ENCODE measurements at regions not wholly inside any gene's neighbourhood (a gene's known extent, or its start where the extent isn't known, plus 50 kb on each side); places are given as distances from the start of the nearest gene placed in this dataset.
A peak's percentile ranks its signal among the peaks of the same experiment; 100 is the strongest.

DNA sequence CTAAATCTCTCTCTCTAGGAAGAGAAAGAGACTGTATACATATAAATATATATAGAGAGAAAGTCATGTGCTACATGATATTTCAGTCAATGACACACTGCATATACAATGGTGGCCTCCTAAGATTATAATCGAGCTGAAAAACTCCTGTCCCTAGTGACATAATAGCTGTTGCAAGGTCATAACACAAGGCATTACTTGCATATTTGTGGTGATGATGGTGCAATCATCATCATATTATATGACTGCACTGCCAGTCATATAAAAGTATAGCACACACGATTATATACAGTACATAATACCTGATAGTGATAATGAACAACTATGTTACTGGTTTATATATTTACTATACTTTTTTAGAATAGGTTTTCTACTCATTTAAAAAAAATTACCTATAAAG is 316.7 kb downstream of the FGFR2 start:
- no peak for DNase-seq
- H3K9me3 ChIP-seq = no peaks in the 10 kb centered on the region
- peaks cover 0 to 46% (median 14%) of the 10 kb centered on the region in 4 donors for H3K4me1 ChIP-seq
- in situ Hi-C loops (cut with MboI; ENCODE audit: low pct_ligation_motif_present in 1 of 4, low pct_unique_long_range_greater_than_20kb in 1 of 4, low sequenced_read_pairs in 3 of 4) = no loop called here
- H3K27ac ChIP-seq = peak overlapping the region; percentile 70 to 84 (median 75)
- H3K4me3 ChIP-seq = no peak overlapping the region
- H3K27me3 ChIP-seq = no peaks in the 10 kb centered on the region
- WGBS, 2 donors (ENCODE audit: low coverage in 1 of 2) = 34 to 53% methylated on average over 1 to 2 of the region's 2 CpGs
- TF ChIP-seq POLR2AphosphoS5 (IDR thresholded peaks at IDR 0.05) = peak in 1 of 3 donors; percentile 71
- no peak for TF ChIP-seq POLR2A (IDR thresholded peaks at IDR 0.05)
- intact Hi-C loops (cut with DNase I; ENCODE audit: low total_unique reads) = no loop called here
- no peaks in the 10 kb centered on the region for H3K36me3 ChIP-seq

DNA sequence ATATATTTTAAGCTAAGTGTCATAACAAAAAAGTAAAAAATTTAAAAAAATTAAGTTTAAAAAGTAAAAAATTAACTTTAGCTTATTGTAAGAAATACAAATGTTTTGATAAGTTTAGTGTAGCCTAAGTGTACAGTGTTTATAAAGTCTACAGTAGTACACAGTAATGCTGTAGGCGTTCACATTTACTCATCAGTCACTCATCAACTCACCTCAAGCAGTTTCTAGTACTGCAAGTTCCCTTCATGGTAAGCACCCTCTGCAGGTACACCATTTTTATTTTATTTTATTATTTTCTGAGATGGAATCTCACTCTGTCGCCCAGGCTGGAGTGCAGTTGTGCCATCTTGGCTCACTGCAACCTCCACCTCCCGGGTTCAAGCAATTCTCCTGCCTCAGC is 316.0 kb downstream of the FGFR2 start:
- in situ Hi-C loops (cut with MboI; ENCODE audit: low pct_ligation_motif_present in 1 of 4, low pct_unique_long_range_greater_than_20kb in 1 of 4, low sequenced_read_pairs in 3 of 4) = no loop called here

DNA sequence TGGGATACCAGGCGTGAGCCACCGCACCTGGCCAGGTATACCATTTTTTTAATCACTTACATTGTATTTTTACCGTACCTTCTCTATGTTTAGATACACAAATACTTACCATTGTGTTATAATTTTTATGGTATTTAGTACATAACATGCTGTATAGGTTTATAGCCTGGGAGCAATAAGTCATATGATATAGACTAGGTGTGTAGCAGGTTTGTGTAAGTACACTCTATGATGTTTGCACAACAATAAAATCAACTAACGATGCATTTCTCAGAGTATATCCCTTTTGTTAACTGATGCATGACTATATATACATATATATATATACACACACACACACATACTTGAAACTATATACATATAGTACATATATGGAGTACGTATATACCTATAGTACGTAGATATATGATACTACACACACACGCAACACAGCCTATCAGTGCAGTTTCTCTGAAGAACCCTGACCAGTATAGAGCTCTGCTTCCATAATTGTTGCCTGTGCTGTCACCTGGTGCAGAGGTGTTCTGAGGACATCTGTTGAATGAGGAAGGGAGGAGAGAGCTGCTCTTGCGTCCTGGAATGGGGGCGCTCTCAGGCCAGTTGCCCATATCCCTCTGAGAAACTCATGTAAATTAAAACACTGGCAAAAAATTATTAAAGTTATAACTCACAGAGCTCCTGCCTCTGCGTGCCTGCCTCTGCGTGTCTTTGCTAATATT is 315.3 kb downstream of the FGFR2 start:
- Histone ChIP-seq H3K27ac (peak overlapping the region; percentile 70 to 84 (median 75)), H3K4me1 (peaks cover 0 to 53% (median 17%) of the 10 kb centered on the region in 4 donors), H3K27me3 (no peaks in the 10 kb centered on the region), H3K36me3 (no peaks in the 10 kb centered on the region), H3K9me3 (no peaks in the 10 kb centered on the region), H3K4me3 (no peak overlapping the region)
- 53 to 61% methylated on average over 10 to 11 of the region's 11 CpGs for WGBS, 2 donors (ENCODE audit: low coverage in 1 of 2)
- in situ Hi-C loops (cut with MboI; ENCODE audit: low pct_ligation_motif_present in 1 of 4, low pct_unique_long_range_greater_than_20kb in 1 of 4, low sequenced_read_pairs in 3 of 4) = no loop called here
- TF ChIP-seq POLR2A (IDR thresholded peaks at IDR 0.05) (no peak), EP300 (IDR thresholded peaks at IDR 0.05; ENCODE audit: low read depth) (no peak), POLR2AphosphoS5 (IDR thresholded peaks at IDR 0.05) (peak in 1 of 3 donors; percentile 58)
- TF ChIP-seq, protein P1, sequence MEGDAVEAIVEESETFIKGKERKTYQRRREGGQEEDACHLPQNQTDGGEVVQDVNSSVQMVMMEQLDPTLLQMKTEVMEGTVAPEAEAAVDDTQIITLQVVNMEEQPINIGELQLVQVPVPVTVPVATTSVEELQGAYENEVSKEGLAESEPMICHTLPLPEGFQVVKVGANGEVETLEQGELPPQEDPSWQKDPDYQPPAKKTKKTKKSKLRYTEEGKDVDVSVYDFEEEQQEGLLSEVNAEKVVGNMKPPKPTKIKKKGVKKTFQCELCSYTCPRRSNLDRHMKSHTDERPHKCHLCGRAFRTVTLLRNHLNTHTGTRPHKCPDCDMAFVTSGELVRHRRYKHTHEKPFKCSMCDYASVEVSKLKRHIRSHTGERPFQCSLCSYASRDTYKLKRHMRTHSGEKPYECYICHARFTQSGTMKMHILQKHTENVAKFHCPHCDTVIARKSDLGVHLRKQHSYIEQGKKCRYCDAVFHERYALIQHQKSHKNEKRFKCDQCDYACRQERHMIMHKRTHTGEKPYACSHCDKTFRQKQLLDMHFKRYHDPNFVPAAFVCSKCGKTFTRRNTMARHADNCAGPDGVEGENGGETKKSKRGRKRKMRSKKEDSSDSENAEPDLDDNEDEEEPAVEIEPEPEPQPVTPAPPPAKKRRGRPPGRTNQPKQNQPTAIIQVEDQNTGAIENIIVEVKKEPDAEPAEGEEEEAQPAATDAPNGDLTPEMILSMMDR (IDR thresholded peaks at IDR 0.05) = no peak
- peak; percentile 44 for DNase-seq
- intact Hi-C loops (cut with DNase I; ENCODE audit: low total_unique reads) = no loop called here

More for the DNA sequence above, 316.0 kb downstream of the FGFR2 start:
- TF ChIP-seq EP300 (IDR thresholded peaks at IDR 0.05; ENCODE audit: low read depth) = no peak
- no peak for TF ChIP-seq POLR2A (IDR thresholded peaks at IDR 0.05)
- TF ChIP-seq, protein P1 (IDR thresholded peaks at IDR 0.05) = no peak
- TF ChIP-seq POLR2AphosphoS5 (IDR thresholded peaks at IDR 0.05) = no peak
- no peak for DNase-seq
- WGBS, 2 donors (ENCODE audit: low coverage in 1 of 2) = 35 to 50% methylated on average over 3 of the region's 3 CpGs
- Histone ChIP-seq H3K4me1 (peaks cover 0 to 46% (median 14%) of the 10 kb centered on the region in 4 donors), H3K4me3 (no peak overlapping the region), H3K36me3 (no peaks in the 10 kb centered on the region), H3K9me3 (no peaks in the 10 kb centered on the region), H3K27me3 (no peaks in the 10 kb centered on the region), H3K27ac (peak overlapping the region; percentile 70 to 84 (median 75))
- intact Hi-C loops (cut with DNase I; ENCODE audit: low total_unique reads) = no loop called here

DNA sequence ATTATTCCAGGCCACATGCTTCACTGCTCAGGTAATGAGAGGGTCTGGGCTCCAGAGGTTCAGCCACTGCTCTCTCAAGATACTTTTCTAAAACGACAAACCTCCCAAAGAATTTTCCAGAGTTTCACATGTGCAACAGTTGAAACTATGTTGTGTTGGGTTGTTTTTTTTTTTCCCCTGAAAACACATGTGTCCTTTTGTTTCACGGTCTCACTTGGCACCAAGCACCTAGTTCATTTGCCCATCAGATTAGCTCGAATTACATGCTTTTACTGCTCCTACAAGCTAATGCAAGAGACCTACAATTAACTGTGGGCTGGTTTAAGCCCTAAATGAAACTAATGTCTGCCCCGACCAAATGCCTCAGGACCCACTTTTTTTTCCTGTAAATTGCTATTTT is 313.3 kb downstream of the FGFR2 start:
- Histone ChIP-seq H3K4me1 (peaks cover 0 to 72% (median 22%) of the 10 kb centered on the region in 4 donors), H3K9me3 (no peaks in the 10 kb centered on the region), H3K27me3 (no peaks in the 10 kb centered on the region), H3K36me3 (no peaks in the 10 kb centered on the region), H3K4me3 (no peak overlapping the region), H3K27ac (peak overlapping the region; percentile 44 to 77 (median 64))
- 27 to 39% methylated on average over 4 of the region's 4 CpGs for WGBS, 2 donors (ENCODE audit: low coverage in 1 of 2)
- in situ Hi-C loops (cut with MboI; ENCODE audit: low pct_ligation_motif_present in 1 of 4, low pct_unique_long_range_greater_than_20kb in 1 of 4, low sequenced_read_pairs in 3 of 4) = no loop called here
- no peak for DNase-seq
- TF ChIP-seq POLR2A (IDR thresholded peaks at IDR 0.05) (no peak), POLR2AphosphoS5 (IDR thresholded peaks at IDR 0.05) (no peak), EP300 (IDR thresholded peaks at IDR 0.05; ENCODE audit: low read depth) (no peak)
- TF ChIP-seq, protein P1 (IDR thresholded peaks at IDR 0.05) = no peak
- intact Hi-C loops (cut with DNase I; ENCODE audit: low total_unique reads) = no loop called here
